NCI-H1694 treated with DMSO at 0.1 percent for 48 hours (cell line): ENCODE measurements at regions not wholly inside any gene's neighbourhood (a gene's known extent, or its start where the extent isn't known, plus 50 kb on each side); places are given as distances from the start of the nearest gene placed in this dataset.

Source experiments
- DNase-seq: peaks from one replicate; lab custom pipeline; 2025; lab: John Stamatoyannopoulos, UW

- DNase-seq = no peak
These were observed 415.1 kb upstream of the SALL3 start for GRCh38 chr18:78564518-78564917.

- no peak for DNase-seq
These were observed 414.4 kb upstream of the SALL3 start for GRCh38 chr18:78565240-78565639.

DNA sequence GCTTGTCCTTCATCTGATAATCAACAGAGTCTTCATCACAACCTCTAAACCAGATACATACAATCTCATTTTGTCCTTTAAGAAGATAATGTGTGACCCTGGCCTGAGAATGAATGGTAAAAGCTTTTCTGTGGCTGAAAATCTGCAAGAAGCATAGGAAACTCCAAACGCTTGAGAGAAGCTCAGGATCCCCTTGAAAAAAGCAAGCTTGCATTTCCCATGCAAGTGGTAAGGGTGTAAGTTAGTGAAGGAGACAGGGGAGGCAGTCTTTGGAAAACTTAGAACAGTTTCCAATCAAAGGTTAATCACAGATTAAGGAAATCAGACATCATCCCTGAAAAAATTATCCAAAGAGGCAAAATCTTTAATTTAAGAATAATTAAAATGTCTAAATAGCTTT, 413.6 kb upstream of the SALL3 start:
- DNase-seq = no peak

DNA sequence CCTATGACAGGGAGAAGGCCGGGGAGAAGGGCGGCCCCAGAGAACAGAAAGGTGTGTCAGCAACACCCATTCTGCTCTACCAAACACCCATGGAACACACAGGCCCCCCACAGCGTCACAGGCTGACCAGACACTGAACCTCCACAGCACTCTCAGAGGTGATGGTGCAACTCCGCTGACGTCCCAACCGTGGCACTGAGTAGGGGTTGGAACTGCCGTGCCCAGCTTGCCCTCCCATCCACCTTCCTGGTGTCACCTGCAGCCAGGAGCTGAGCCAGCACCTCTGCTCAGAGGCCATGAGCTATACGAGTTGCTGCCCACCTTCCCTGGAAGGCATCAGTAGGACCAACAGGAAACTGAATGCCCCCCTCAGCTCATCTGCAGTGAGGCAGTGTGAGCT, 412.9 kb upstream of the SALL3 start:
- no peak for DNase-seq

- DNase-seq = no peak
These were observed 408.4 kb upstream of the SALL3 start for GRCh38 chr18:78571063-78571785.

GRCh38 chr18:78571831-78572347, 407.7 kb upstream of the SALL3 start:
- no peak for DNase-seq

GRCh38 chr18:78573773-78574172, 405.8 kb upstream of the SALL3 start:
- no peak for DNase-seq

DNA sequence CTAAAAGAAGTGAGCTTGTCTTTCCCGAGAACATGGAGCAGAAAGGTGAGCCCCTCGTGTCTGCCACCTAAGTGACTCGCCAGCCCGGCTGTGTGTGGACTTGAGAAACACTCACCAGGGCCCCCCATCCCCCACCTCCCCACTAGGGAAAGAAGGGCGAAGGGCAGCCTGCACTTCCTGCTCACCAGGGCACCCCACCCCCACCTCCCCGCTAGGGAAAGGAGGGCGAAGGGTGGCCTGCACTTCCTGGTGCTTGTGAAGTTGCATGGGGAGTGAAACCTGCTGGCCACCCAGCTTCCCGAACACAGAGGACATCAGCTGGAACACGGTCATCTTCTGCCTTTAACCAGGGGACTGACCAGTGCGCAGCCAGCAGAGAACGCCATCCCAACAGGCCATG, 402.7 kb upstream of the SALL3 start:
- DNase-seq = no peak

GRCh38 chr18:78579449-78579848, 400.2 kb upstream of the SALL3 start:
- DNase-seq = no peak

DNA sequence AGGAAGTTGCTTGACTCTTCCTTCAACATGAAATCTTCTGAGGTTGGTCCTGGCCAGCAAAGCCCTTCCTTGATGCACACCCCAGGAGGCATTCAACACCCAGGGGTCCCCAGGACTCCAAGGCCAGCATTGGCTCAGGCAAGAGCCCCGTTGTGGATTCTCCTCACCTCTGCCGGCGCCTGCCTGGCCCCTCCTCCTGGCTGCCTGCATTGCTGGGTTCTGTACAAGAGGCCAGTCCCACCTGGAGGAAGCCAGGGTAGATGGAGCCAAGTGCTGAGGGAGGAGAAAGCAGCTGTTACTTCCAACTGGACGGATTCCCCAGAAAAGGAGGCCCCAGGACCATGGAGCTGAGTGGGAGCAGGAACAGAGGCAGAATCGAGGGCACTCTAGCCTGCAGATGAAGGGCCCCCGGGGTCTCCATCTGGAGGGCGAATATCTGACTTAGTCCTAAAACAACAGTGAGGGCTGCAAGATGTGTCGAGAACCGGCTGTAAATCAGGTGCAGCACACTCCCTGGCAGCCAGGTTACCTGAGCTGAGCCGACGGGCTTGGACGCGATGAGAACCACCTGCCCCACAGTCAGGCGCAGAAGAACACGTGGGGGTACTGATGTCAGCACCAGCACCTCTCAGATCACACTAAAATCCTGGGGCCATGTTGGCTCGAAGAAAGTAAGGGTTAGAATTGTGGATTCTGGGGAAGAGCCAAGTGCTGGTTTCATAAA, 399.6 kb upstream of the SALL3 start:
- no peak for DNase-seq

GRCh38 chr18:78580835-78581339, 398.7 kb upstream of the SALL3 start:
- DNase-seq = no peak

DNA sequence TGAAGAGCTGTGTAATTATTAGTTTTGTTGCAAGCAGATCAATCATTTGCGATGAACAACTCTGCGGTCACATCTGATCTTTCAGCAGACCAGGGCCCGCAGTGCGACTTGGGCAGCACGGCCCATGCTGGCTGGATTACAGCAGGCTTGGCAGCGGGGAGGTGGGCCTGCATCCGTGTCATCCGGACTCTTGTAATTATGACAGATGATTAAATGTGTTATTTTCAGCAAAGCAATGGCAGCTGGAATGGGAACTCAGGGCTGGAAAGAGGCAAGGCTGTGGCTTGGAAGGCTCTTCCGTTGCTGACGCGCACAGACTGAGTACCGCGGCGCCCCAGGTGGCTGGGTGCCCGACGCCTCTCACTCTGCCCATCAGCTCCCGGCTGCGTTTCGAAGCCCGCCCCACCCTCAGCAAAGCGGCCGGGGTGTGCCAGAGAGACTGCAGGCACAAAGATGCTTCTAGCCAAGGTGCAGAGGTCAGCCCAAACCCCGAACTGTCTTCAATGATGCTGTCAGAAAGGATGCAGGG, 397.4 kb upstream of the SALL3 start:
- peak; percentile 4 for DNase-seq

DNA sequence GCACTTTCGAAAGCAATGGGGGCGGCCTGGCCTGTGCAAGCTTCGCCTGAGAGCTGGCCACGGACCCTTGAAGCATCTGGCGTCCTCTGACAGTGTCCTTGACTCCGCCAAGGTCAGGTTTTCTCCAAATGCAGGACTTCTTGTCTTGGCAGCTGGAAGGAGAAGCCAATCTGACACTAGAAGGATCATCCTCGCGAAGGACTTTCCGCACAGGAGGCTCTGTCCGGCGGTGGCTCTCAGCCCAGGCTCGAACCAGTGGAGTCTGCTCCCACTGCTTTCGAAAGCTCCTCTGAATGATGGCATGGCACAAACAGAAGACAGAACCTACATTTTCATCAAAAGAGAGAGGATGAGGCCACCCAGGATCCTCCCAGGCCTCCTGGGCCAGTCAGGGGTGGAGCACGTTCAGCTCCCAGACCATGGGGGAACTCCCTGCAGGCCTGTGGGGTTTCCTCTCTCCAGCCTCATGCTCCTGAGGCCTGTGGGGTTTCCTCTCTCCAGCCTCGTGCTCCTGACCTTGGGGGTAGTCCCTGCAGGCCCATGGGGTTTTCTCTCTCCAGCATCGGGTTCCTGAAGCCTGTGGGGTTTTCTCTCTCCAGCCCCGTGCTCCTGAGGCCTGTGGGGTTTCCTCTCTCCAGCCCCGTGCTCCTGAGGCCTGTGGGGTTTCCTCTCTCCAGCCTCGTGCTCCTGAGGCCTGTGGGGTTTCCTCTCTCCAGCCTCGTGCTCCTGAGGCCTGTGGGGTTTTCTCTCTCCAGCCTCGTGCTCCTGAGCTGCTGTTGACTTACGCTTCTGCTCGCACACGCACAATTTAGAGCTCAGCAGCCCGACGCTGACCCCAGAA, 396.5 kb upstream of the SALL3 start:
- DNase-seq = no peak

DNA sequence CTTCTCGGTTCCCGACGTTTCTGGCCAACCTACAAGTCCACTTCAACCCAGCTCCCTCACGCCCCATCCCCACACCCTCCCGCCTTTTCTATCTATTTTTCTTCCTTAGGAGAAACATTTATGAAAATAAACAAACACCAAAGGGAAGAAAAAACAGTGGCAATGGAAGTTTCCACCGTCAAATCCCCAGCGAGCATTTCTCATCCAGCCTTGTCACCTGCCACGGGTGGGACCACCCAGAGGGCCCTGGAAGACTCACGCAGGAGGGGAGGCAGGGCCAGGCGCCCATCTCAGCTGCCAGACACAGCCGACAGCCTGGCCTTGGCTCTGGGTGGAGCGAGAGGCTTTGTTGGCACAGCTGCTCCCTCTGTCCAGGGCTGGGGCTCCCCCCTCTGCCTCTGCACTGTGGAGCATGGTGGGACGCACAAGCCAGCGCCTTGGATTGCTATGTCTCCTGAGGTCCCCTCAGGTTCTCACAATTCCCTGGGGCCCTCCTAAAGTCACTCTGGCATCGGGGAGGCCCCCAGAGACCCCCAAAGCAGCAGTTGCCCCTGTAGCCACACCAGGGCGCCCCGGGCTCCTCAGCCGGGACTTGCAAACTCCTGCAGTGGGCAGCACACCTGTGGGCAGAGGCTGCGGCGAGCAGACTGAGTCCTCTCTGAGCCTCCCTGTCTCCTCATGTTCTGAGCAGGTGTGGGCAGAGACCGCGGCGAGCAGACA, 395.7 kb upstream of the SALL3 start:
- no peak for DNase-seq

- DNase-seq = no peak
These were observed 395.1 kb upstream of the SALL3 start for GRCh38 chr18:78584459-78585022.

- DNase-seq = no peak
These were observed 393.0 kb upstream of the SALL3 start for GRCh38 chr18:78586586-78586985.

DNA sequence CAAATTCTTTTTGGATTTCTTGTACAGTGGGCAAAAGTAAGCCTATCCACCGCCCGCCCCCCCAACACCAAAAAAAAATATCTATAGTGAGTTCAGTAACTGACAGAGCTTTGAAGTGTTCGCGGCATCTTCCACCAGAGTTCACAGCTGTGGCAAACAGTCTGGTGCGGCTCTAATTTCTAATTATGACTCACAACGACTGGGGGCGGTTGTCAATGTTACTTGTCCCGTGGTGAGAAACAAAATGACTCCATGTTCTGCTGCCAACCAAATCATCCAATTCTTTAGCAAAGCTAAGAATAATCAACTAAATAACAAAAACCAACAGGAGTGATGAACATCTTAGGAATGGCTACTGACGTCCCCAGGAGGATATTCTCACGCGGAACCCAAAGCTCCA, 392.5 kb upstream of the SALL3 start:
- DNase-seq = no peak

- DNase-seq = no peak
These were observed 391.7 kb upstream of the SALL3 start for GRCh38 chr18:78587626-78588600.

DNA sequence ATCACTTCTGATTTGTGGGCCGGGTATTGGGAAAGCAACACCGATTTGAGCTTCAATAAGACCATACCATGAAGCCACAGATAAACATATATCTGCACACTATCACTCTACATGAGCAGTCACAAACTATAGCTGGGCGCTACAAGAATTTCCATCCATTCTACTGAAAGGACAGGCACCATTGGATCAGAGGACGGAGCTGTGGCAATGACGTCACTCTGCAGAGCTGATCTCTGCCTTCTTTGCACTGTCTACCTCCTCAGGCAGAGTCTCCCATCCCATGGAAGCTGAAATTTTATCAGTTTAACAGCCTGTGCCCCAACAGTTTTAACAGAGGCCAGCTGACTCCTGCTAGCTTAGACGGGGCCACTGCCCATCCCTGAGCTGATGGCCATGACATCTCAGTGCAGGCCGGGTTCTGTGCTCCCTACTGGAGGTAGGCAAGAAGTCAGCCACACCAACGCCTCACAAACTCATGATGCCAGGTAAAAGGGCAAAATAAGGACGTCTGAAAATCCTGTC, 389.6 kb upstream of the SALL3 start:
- no peak for DNase-seq

DNA sequence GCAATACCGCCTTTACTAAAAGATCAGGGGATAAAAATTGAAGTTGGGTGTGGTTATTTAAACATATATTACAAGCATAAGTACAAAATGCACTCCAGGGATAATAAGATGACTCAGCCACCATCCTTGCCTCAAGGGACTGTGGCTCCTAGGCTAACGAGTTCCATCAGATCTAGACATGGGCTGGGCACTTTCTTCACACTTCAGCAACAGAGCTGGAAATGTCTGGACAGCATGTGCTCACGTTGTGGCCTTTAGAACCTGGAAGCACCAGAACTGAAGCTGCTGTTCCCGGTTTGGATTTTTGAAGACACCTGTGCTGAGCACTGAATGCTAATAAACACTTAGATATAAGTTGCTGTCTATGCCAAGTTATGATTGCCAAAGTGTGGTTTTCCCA, 384.2 kb upstream of the SALL3 start:
- DNase-seq = no peak
